HG02870 (cell line): ENCODE measurements at regions not wholly inside any gene's neighbourhood (a gene's known extent, or its start where the extent isn't known, plus 50 kb on each side); places are given as distances from the start of the nearest gene placed in this dataset.
"Not testable (repeated sequence)": the region's sequence is repeated elsewhere in the genome, so short reads cannot be mapped to it uniquely, and the experiment has no call there.

Experiments used
- ATAC-seq: cut with Tn5 transposase; IDR thresholded peaks from one replicate; pipeline ENCODE4 v1.9.1; 2021; ENCODE audit warnings: mild to moderate bottlenecking, moderate library complexity; ENCODE audit not compliant: unreplicated experiment

GRCh38 chr4:1531683-1532548 lies 125.7 kb upstream of the NKX1-1 start:
- no peak for ATAC-seq

GRCh38 chr4:1530356-1530755 lies 124.1 kb upstream of the NKX1-1 start:
- no peak for ATAC-seq

- no peak for ATAC-seq
Observed at GRCh38 chr4:1524761-1525160, 118.5 kb upstream of the NKX1-1 start.

- no peak for ATAC-seq
Observed at GRCh38 chr4:1523907-1524636, 117.8 kb upstream of the NKX1-1 start.

- no peak for ATAC-seq
Observed at GRCh38 chr4:1523506-1523905, 117.3 kb upstream of the NKX1-1 start.

- no peak for ATAC-seq
Observed at GRCh38 chr4:1523033-1523432, 116.8 kb upstream of the NKX1-1 start.

GRCh38 chr4:1522606-1523005 lies 116.4 kb upstream of the NKX1-1 start:
- no peak for ATAC-seq

GRCh38 chr4:1521821-1522361 lies 115.6 kb upstream of the NKX1-1 start:
- ATAC-seq = no peak

- ATAC-seq = not testable (repeated sequence)
Observed at GRCh38 chr4:1520795-1521576, 114.7 kb upstream of the NKX1-1 start.

- ATAC-seq = no peak
Observed at GRCh38 chr4:1519787-1520661, 113.8 kb upstream of the NKX1-1 start.

GRCh38 chr4:1518997-1519700 lies 112.9 kb upstream of the NKX1-1 start:
- no peak for ATAC-seq

- ATAC-seq = no peak
Observed at GRCh38 chr4:1517592-1518411, 111.6 kb upstream of the NKX1-1 start.

GRCh38 chr4:1516881-1517480 lies 110.7 kb upstream of the NKX1-1 start:
- ATAC-seq = no peak

- no peak for ATAC-seq
Observed at GRCh38 chr4:1516261-1516660, 110.0 kb upstream of the NKX1-1 start.

GRCh38 chr4:1515763-1516162 lies 109.5 kb upstream of the NKX1-1 start:
- no peak for ATAC-seq

- no peak for ATAC-seq
Observed at GRCh38 chr4:1515156-1515555, 108.9 kb upstream of the NKX1-1 start.

GRCh38 chr4:1514612-1515011 lies 108.4 kb upstream of the NKX1-1 start:
- no peak for ATAC-seq

- no peak for ATAC-seq
Observed at GRCh38 chr4:1513936-1514483, 107.8 kb upstream of the NKX1-1 start.
